ENCODE measurements at regions not wholly inside any gene's neighbourhood (a gene's known extent, or its start where the extent isn't known, plus 50 kb on each side); places are given as distances from the start of the nearest gene placed in this dataset.

DNA sequence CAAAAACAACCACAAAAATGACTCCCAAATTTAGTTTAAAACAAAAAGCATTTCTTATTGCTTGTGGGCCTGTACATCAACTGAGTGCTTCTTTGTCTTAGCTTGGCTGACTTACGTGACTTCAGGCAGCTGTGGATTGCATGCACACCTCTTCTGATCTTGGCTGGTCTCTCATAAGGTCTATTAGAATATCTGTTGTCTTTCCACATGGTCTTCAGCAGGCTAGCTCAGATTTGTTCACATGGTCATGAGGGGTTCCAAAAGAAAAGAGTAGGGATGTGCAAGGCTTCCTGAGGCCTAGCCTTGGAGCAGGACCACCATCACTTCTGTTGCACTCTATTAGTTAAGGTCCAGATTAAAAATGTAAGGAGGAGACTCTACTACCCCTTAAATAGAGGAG lies 120.1 kb downstream of the LRRC70 start:
- DNase-seq = no peak
- intact Hi-C loops (cut with DNase I) = no loop called here

DNA sequence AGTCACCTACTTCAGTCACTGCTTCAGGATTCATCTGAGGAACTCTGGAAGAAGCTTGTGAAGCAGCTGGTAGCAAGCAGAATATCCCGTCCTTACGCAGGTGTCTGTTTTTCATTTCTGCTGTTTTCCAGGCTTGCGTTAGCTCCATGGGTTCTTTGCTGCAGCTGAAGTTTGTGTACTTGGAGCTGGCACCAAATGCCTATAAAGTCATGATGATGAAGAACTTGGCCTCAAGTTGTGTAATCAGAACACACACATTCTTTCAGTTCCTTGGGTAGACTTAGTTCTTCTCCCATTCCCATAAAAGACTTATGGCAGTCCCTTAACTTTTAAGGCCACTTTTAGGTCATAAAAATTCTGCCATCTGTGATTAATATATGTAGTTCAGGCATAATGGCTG lies 116.7 kb downstream of the LRRC70 start:
- DNase-seq = no peak
- intact Hi-C loops (cut with DNase I) = no loop called here

DNA sequence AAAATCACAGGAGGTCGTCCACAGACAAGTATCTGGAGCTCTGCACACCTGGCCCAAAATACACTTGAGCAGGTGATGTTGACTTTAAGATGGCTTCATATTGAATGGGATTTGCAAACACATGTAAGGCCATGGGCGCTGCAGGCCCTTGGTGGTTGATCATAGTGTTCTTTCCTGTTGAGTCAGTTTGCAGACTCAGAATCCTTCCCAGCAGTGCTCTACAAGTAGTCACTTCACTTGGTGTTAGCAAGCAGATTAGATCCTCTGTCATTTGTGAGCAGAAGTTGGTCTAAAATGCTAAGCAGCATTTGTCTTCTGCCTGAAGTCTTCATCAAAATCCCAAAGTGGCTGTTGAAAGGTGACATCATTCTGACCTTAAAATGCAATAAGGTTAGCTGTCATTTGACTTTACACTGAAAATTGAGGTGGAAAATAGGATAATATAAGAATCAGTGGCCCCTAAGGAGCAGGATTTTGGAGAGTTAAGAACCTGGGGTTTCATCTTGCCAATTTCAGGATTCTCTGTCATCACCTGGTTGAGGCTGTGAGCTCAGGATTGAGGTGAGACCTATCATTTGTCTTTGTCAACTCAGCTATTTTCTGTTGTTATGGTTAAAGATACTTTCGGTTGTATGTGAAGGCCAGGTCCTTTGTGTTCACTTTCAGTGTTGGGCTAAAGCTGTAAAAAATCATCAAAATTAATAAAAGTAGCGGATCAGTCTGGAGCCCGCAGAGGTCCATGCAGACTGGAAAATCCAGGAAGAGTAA lies 114.5 kb downstream of the LRRC70 start:
- intact Hi-C loops (cut with DNase I) = no loop called here
- DNase-seq = no peak

DNA sequence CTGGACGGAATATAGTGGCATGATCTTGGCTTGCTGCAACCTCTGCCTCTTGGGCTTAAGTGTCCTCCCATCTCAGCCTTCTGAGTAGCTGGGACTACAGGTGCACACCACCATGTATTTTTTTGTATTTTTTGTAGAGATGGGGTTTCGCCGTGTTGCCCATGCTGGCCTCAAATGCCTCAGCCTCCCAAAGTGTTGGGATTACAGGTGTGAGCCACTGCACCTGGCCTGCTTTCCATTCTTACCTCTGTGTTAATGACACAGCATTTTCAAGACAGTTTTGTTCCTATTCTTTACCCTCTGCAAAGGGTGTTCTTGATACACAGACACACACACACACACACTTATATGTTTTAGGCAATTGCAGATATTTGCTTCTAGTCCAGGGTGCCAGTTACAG lies 113.3 kb downstream of the LRRC70 start:
- no peak for DNase-seq
- intact Hi-C loops (cut with DNase I) = no loop called here

DNA sequence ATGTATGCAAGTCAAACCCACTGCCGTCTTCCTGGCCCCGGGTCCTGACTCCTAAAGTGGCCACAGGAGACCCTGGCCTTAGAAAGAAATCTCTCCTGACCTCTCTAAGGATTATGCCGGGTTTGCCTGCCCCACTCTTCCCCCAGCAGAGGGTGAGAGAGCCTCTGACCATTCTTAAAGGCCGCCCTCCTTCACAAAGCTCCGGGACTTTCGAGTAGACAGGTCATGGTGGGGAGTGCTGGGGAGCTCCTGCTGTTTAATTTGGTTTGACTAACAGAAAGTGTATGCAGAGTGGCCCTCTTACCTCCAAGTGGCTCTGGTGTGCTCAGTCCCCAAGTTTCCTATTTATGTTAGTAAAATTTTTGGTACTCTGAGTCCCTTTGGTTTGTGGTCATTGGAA lies 111.8 kb downstream of the LRRC70 start:
- DNase-seq = no peak
- intact Hi-C loops (cut with DNase I) = no loop called here

DNA sequence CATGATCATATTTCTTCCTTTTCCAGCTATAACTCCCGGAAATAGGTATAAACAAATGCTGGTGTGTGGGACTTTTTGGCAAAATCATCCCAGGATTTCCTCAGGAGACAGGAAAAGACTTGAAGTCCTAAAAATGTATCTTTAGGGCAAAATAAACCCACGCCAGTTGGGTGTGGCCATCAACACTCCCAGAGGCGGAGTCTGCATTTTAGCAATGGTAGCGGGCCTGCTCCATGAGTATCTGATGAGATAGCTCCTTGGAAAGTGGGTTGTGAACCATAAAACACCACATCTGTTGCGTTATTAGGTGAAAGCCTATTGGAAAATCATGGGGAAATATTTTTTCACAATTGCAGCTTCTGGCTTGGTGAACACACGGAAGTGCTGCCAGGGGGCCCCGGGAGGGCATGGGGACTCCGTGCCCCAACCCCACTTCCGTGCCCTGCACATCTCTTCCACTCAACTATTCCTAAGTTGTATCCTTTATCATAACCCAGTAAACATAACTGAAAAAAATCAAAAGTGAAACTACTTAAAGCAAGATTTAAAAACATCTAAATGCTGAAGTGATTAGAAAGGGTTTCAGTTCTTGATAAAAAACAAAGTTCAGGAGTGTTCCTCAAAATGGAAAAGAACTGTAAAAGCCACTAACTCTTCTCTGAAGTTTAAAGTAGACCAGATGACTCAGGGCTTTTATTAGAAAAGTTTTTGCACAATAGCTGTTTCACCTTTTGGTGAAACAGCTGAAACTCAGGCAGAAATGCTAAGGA lies 111.2 kb downstream of the LRRC70 start:
- intact Hi-C loops (cut with DNase I) = no loop called here
- DNase-seq = no peak

DNA sequence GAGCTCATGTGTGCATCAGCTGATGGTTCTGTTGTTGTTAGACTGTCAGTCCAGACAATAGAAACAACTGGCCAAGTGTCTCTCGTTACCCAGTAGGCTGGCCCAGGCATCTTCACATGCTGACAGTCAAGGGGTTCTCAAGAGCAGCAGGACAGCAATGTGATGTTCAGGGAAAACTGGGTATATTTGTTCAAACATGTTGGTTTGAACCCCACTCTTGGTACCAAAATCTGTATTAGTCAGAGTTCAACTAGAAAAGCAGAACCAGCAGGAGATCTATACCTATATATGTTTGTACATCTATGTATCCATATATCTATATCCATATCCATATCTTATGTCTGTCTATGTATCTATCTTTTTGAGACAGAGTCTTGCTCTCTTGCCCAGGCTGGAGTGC lies 108.1 kb downstream of the LRRC70 start:
- intact Hi-C loops (cut with DNase I) = no loop called here
- DNase-seq = no peak

DNA sequence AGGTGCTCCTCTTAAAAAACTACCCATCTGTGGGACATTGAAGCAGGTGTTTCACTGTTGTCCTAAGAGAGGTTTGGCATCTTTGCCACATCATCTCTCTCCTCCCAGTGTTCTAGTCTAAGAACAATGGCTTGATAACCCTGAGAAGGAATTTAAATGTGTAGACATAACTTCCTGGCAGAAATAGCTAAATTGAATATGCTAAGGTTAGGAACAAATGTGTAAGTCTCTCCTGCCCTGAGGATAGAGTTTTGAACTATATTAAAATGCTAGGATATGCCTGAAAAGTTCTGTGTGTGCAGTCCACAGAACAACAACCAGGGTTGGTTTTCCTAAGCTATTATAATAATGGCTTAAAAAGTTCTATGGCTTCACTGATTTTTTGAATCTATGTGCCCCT lies 106.6 kb downstream of the LRRC70 start:
- no peak for DNase-seq
- intact Hi-C loops (cut with DNase I) = no loop called here

DNA sequence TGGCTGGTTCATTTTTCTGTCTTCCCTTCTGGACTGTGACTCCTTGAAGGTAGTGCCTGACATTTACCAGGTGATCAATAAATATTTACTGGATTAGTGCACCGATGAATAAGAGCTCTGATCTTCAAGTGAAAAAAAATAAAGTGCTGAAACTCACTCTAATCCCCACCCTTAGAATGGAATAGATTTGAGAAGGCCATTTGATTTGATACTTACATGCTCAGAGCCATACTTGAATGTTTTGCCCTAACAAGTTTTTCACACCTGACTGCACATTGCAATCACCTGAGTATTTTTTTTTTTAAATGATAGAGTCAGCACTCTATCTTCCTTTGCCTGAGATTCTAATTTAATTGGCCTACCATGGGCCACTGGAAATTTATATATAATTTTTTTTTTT lies 105.7 kb downstream of the LRRC70 start:
- no peak for DNase-seq
- intact Hi-C loops (cut with DNase I) = no loop called here

DNA sequence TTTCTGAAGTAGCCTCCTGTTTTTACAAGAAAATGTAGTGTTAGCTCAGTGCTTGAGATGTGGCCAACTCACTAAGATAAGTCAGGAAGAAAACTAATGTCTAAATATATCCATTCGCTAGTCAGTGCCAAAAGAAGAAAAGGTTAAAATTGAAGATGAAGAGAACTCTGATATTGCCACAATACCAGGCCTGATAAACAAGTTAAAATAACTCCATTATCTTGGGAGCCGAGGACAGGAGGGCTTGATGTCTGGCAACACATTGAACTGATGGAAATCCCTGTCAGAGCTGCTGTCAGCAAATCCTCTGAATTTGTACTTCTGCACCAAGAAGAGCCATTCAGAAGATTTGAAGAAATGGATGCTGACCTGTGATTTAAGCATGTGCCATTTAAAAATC lies 103.4 kb downstream of the LRRC70 start:
- intact Hi-C loops (cut with DNase I) = no loop called here
- no peak for DNase-seq

DNA sequence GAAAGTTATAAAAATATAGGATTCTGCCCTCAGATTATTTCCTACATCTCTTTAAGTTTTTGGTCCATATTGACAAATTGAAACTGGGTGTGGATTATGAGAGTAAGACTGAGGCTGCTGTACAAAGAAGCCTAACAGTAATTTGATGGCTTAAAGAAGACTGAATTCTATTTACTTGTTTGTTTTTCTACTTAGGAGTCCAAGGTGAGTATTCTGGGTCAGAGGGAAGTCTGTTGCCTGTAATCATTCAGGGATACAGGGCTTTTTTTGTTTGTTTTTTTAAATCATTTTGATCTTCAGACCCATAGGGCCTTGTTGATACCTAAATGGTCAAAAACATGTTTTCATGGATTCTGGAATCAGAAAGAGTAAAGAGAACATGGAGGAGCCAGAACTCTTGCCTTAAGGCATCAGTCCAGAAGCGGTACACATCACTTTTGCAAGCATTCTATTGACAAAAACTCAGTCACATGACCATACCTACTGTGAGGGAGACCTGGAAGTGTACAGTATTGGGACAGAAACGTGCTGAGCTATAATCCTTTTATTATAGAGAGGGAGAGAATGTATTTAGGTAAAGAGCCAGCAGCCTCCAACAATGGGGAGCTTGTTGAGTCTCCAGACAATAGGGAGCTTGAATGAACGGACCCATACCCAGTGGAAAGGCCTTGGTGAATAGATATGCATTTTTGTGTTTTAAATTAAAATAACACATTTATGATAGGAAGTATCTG lies 102.7 kb downstream of the LRRC70 start:
- DNase-seq = no peak
- intact Hi-C loops (cut with DNase I) = no loop called here

DNA sequence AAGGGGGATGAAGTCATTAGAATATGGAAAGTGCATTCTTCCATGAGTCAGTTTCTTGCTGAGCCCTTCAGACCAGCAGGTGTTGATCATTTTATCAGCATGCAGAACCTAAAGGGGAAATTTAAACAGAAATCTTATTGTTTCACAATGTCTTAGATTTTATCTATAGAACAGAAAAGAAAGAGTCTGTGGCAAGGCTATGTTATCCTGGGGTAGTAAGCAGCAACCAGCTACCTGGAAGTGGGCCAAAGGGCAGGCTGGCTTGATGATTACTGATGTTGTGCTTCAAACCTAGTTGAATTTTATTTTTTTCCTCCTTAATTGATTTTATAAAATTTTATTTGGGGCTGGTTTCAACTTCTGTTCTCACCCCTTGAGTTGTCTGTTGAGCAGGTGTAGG lies 101.5 kb downstream of the LRRC70 start:
- intact Hi-C loops (cut with DNase I) = no loop called here
- no peak for DNase-seq
